ENCODE measurements at regions not wholly inside any gene's neighbourhood (a gene's known extent, or its start where the extent isn't known, plus 50 kb on each side); places are given as distances from the start of the nearest gene placed in this dataset.

DNA sequence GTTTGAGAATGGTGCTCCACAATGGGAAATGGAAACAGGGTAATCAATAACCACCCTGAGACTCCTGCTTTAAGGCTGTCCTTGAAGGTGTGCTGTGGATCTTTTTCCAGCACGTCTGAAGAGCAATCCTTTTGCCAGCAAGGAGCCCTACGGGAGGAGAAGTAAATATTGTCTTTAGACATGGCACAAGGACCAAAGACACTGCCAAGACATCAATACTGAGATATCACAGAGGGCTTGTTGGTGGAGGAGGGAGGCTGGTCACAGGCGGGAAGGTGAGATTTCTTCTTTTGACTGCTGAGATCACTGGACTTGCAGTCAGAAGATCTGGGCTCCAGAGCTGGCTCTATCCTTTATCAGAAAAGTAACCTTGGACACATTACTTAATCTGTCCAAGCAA, 135.0 kb upstream of the ZNF462 start:
- TF ChIP-seq POLR2A (IDR thresholded peaks at IDR 0.05), result no peak
- no peak for TF ChIP-seq POLR2AphosphoS5 (IDR thresholded peaks at IDR 0.05)
